ENCODE measurements at regions not wholly inside any gene's neighbourhood (a gene's known extent, or its start where the extent isn't known, plus 50 kb on each side); places are given as distances from the start of the nearest gene placed in this dataset.
"Not testable (repeated sequence)": the region's sequence is repeated elsewhere in the genome, so short reads cannot be mapped to it uniquely, and the experiment has no call there.

GRCh38 chr3:101924621-101925020 lies 75.3 kb downstream of the NFKBIZ start:
- TF ChIP-seq POLR2A (IDR thresholded peaks at IDR 0.05; ENCODE audit: low read depth, low read length); EZH2 (IDR thresholded peaks at IDR 0.05; ENCODE audit: borderline replicate concordance, low read depth, low read length, severe bottlenecking); CTCF (IDR thresholded peaks at IDR 0.05; ENCODE audit: extremely low read depth in 1 of 2, insufficient read depth in 1 of 2, low read depth in 1 of 2, low read length in 2 of 2): not testable (repeated sequence)
